H1 (cell line): ENCODE measurements at regions not wholly inside any gene's neighbourhood (a gene's known extent, or its start where the extent isn't known, plus 50 kb on each side); places are given as distances from the start of the nearest gene placed in this dataset.

ENCODE experiments used
- BRCA1 ChIP-seq: IDR thresholded peaks from 2 replicates; pipeline ENCODE4 v1.6.1; 2012; ENCODE audit warnings: low read depth, low read length, improper control_type of control experiment
- CREB1 ChIP-seq: IDR thresholded peaks from 2 replicates; pipeline ENCODE4 v1.6.1; 2012; ENCODE audit warnings: inconsistent platforms
- EP300 ChIP-seq, 2 experiments: IDR thresholded peaks; 1 replicate in 1 of 2; 2 replicates in 1 of 2; pipeline ENCODE4 v1.6.1; 2011 to 2012; ENCODE audit warnings: low read depth in 2 of 2, low read length in 2 of 2, mild to moderate bottlenecking in 2 of 2, borderline replicate concordance in 1 of 2, inconsistent platforms in 1 of 2, moderate library complexity in 1 of 2
- POLR2A ChIP-seq, 2 experiments: IDR thresholded peaks; 1 replicate in 1 of 2; 2 replicates in 1 of 2; pipeline ENCODE4 v1.6.1; 2011; ENCODE audit warnings: low read depth in 2 of 2, low read length in 2 of 2, mild to moderate bottlenecking in 2 of 2; ENCODE audit errors: control extremely low read depth in 1 of 2
- POLR2AphosphoS5 ChIP-seq: IDR thresholded peaks from 2 replicates; pipeline ENCODE4 v1.6.1; 2011; ENCODE audit warnings: low read depth, low read length
- RAD21 ChIP-seq, 2 experiments: IDR thresholded peaks in 1 of 2; conservative IDR thresholded peaks in 1 of 2; 2 replicates each; pipeline ENCODE4 v1.6.1; 2011; ENCODE audit warnings: low read depth in 2 of 2, low read length in 2 of 2, improper control_type of control experiment in 1 of 2, inconsistent platforms in 1 of 2, mild to moderate bottlenecking in 1 of 2, moderate library complexity in 1 of 2
- RFX5 ChIP-seq: IDR thresholded peaks from 2 replicates; pipeline ENCODE4 v1.6.1; 2011; ENCODE audit warnings: low read depth, low read length, improper control_type of control experiment, borderline replicate concordance
- RNF2 ChIP-seq: fragments of 200-900, 300-1000 bp; sonication (generic); IDR thresholded peaks from 2 replicates; pipeline ENCODE4 v1.7.1; 2016; ENCODE audit warnings: borderline replicate concordance, low read depth, mild to moderate bottlenecking, antibody characterized with exemption, low read length; ENCODE audit not compliant: poor library complexity, severe bottlenecking; ENCODE audit errors: missing control alignments
- TF ChIP-seq, protein P1 (sequence below): IDR thresholded peaks from 2 replicates; pipeline ENCODE4 v1.6.1; 2012; ENCODE audit warnings: inconsistent platforms
- TF ChIP-seq, protein P2 (sequence below), 3 experiments: IDR thresholded peaks; 1 replicate in 2 of 3; 2 replicates in 1 of 3; pipeline versions ENCODE4 v1.5.1 to v1.6.1; 2011; ENCODE audit warnings: low read length in 3 of 3, mild to moderate bottlenecking in 3 of 3, inconsistent platforms in 2 of 3, low read depth in 1 of 3, moderate library complexity in 1 of 3; ENCODE audit not compliant: insufficient read depth in 1 of 3; ENCODE audit errors: control extremely low read depth in 1 of 3

- TF ChIP-seq, protein P1, sequence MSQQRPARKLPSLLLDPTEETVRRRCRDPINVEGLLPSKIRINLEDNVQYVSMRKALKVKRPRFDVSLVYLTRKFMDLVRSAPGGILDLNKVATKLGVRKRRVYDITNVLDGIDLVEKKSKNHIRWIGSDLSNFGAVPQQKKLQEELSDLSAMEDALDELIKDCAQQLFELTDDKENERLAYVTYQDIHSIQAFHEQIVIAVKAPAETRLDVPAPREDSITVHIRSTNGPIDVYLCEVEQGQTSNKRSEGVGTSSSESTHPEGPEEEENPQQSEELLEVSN, result no peak
- TF ChIP-seq RAD21 (IDR thresholded peaks at IDR 0.05 in 1 of 2, conservative IDR thresholded peaks at IDR 0.05 in 1 of 2; ENCODE audit: low read depth in 2 of 2, low read length in 2 of 2) (no peak), BRCA1 (no peak), POLR2A (IDR thresholded peaks at IDR 0.05; ENCODE audit: control extremely low read depth in 1 of 2, low read depth in 2 of 2, low read length in 2 of 2) (no peak), CREB1 (no peak), RFX5 (no peak), RNF2 (no peak), POLR2AphosphoS5 (no peak), EP300 (IDR thresholded peaks at IDR 0.05; ENCODE audit: borderline replicate concordance in 1 of 2, low read depth in 2 of 2, low read length in 2 of 2) (no peak)
- TF ChIP-seq, protein P2, sequence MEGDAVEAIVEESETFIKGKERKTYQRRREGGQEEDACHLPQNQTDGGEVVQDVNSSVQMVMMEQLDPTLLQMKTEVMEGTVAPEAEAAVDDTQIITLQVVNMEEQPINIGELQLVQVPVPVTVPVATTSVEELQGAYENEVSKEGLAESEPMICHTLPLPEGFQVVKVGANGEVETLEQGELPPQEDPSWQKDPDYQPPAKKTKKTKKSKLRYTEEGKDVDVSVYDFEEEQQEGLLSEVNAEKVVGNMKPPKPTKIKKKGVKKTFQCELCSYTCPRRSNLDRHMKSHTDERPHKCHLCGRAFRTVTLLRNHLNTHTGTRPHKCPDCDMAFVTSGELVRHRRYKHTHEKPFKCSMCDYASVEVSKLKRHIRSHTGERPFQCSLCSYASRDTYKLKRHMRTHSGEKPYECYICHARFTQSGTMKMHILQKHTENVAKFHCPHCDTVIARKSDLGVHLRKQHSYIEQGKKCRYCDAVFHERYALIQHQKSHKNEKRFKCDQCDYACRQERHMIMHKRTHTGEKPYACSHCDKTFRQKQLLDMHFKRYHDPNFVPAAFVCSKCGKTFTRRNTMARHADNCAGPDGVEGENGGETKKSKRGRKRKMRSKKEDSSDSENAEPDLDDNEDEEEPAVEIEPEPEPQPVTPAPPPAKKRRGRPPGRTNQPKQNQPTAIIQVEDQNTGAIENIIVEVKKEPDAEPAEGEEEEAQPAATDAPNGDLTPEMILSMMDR (IDR thresholded peaks at IDR 0.05; ENCODE audit: control extremely low read depth in 1 of 3, insufficient read depth in 1 of 3, low read depth in 1 of 3, low read length in 3 of 3), result no peak
These were observed 738.4 kb downstream of the RNF144A start for GRCh38 chr2:7655629-7656028.
